ENCODE measurements at regions not wholly inside any gene's neighbourhood (a gene's known extent, or its start where the extent isn't known, plus 50 kb on each side); places are given as distances from the start of the nearest gene placed in this dataset.

- H3F3A ChIP-seq (replicated peaks; ENCODE audit: low read depth) = no peaks in the 10 kb centered on the region
- no peak overlapping the region for H3K4me3 Mint-ChIP-seq
- TF ChIP-seq CREB1 (CRISPR knock-in tag; IDR thresholded peaks at IDR 0.05; ENCODE audit: low read depth) = no peak
- TF ChIP-seq ZNF462 (CRISPR knock-in tag; IDR thresholded peaks at IDR 0.05) = no peak
- no peak for TF ChIP-seq REST (IDR thresholded peaks at IDR 0.05; ENCODE audit: unreplicated experiment)
- no peak for TF ChIP-seq EZH2 (IDR thresholded peaks at IDR 0.05; ENCODE audit: low read depth, unreplicated experiment)
- TF ChIP-seq EZH2phosphoT487 (IDR thresholded peaks at IDR 0.05; ENCODE audit: unreplicated experiment) = no peak
- no peak for TF ChIP-seq ETS1 (IDR thresholded peaks at IDR 0.05)
- TF ChIP-seq CTCF (conservative IDR thresholded peaks at IDR 0.05; ENCODE audit: low read depth in 2 of 2) = no peak
- no peak for TF ChIP-seq ZNF114 (CRISPR knock-in tag; IDR thresholded peaks at IDR 0.05)
- TF ChIP-seq NANOG (IDR thresholded peaks at IDR 0.05; ENCODE audit: borderline replicate concordance) = no peak
- no peak for TF ChIP-seq JUNB (IDR thresholded peaks at IDR 0.05; ENCODE audit: unreplicated experiment)
- no peak for TF ChIP-seq ZNF331 (CRISPR knock-in tag; IDR thresholded peaks at IDR 0.05; ENCODE audit: low read depth)
- no peak for TF ChIP-seq STAT1 (IDR thresholded peaks at IDR 0.05; ENCODE audit: unreplicated experiment)
- no peak for TF ChIP-seq POLR2AphosphoS5 (IDR thresholded peaks at IDR 0.05; ENCODE audit: low read depth)
Measured at GRCh38 chr11:15673408-15673831, 558.7 kb downstream of the INSC start.

More at GRCh38 chr11:15673408-15673831, 558.7 kb downstream of the INSC start:
- DNase-seq (ENCODE audit: low spot score) (no peak), ATAC-seq (no peak)
- no peak overlapping the region for H3K27ac ChIP-seq (ENCODE audit: low read depth)
- H3K79me2 ChIP-seq (replicated peaks; ENCODE audit: insufficient read depth) = no peaks in the 10 kb centered on the region
- no peaks in the 10 kb centered on the region for H4K20me1 ChIP-seq (replicated peaks; ENCODE audit: insufficient read depth)
- H3K4me1 ChIP-seq (ENCODE audit: insufficient read depth) = no peaks in the 10 kb centered on the region
- Mint-ChIP-seq H3K36me3 (ENCODE audit: low read depth) (peaks cover 15% of the 10 kb centered on the region; the same call in 2 of the 3 replicates), H3K9me3 (peaks cover 20% of the 10 kb centered on the region), H3K27me3 (ENCODE audit: insufficient read depth, low read depth, poor library complexity) (no peaks in the 10 kb centered on the region), H3K27ac (no peak overlapping the region), H3K4me1 (no peaks in the 10 kb centered on the region)
- 0 out of 2 replicates have a peak, but pooled peaks cover 5% of the 10 kb centered on the region for H3K9me2 ChIP-seq (ENCODE audit: insufficient read depth)
- no peak overlapping the region for H2AFZ ChIP-seq
- no peaks in the 10 kb centered on the region for H3K27me3 ChIP-seq (ENCODE audit: insufficient read depth)
- H3K4me2 ChIP-seq = no peak overlapping the region
- H3K36me3 ChIP-seq (ENCODE audit: insufficient read depth) = no peaks in the 10 kb centered on the region; the same call in 1 of the 2 replicates
- H3K4me3 ChIP-seq = no peak overlapping the region
